DMS53 (cell line): ENCODE measurements at regions not wholly inside any gene's neighbourhood (a gene's known extent, or its start where the extent isn't known, plus 50 kb on each side); places are given as distances from the start of the nearest gene placed in this dataset.
A peak's percentile ranks its signal among the peaks of the same experiment; 100 is the strongest.

Experiments
- DNase-seq: peaks from one replicate; lab custom pipeline; 2025; lab: John Stamatoyannopoulos, UW

DNA sequence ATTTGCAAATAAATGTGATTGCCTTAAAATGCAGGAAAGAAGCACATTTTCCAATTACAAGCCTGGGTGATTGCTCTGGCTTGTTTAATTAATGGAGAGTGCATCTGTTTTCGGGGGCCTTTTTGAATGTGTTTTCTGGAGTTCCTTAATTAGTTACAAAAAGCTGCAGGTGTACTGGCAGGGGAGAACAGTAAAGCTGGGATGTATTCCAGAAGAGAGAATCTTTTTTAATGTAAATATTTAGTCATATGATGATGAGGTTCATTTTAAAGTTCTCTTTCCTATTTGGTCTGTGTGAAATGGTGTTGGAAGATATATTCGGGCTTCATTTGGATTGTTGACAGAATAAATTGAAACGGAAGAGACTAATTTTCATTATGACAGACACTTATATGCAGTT lies 70.9 kb upstream of the N4BP1 start:
- no peak for DNase-seq

DNA sequence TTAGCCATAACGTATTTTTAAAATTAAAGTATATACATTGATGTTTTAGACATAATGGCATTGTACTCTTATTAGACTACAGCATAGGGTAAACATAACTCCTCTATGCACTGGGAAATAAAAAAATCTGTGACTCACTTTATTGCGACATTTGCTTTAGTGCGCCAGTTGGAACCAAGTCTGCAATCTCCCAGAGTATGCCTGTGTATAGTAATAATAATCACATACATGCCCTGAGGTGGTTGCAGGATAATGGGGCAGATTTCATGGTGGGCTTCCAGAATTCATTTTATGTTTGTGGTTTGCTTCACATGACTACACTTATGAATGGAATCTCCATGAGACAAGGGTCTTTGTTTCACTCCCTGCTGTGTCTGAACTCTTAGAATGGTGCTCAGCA lies 66.9 kb upstream of the N4BP1 start:
- no peak for DNase-seq

DNA sequence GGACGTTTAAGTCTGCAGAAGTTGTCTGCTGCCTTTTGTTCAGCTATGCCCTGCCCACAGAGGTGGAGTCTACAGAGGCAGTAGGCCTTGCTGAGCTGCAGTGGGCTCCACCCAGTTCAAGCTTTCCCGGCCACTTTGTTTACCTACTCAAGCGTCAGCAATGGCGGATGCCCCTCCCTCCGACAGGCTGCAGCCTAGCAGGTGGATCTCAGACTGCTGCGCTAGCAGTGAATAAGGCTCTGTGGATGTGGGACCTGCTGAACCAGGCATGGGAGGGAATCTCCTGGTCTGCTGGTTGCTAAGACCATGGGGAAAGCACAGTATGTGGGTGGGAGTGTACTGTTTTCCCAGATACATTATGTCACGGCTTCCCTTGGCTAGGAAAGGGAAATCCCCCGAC lies 58.2 kb upstream of the N4BP1 start:
- peak; percentile 70 for DNase-seq

DNA sequence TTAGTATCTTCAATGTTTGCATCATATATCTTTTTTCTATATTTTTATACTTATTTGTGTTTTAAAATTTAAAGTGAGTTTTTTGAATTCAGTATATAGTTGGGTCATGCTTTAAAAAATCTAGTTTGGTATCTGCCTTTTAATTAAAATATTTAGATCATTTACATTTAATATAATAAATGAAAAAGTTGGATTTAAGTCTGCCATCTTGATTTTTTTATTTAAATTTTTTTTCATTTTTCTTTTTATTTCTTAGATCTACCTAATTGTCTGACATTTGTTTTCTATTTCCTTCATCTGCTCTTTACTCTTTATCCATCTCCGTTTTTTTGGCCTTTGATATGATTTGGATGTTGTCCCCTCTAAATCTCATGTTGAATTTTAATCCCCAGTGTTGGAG lies 50.0 kb upstream of the N4BP1 start:
- DNase-seq, result no peak
